B cell (primary cell): ENCODE measurements at regions not wholly inside any gene's neighbourhood (a gene's known extent, or its start where the extent isn't known, plus 50 kb on each side); places are given as distances from the start of the nearest gene placed in this dataset.

Experiments used
- EZH2 ChIP-seq: IDR thresholded peaks from 2 replicates; pipeline ENCODE4 v1.6.1; 2012; ENCODE audit warnings: borderline replicate concordance, low read depth, mild to moderate bottlenecking, moderate library complexity, low read length; ENCODE audit not compliant: insufficient read depth, poor library complexity, severe bottlenecking
- TF ChIP-seq, protein P1 (sequence below): fragments of 200-600 bp; IDR thresholded peaks from one replicate; pipeline ENCODE4 v1.8.0; 2022; ENCODE audit warnings: antibody characterized with exemption, mild to moderate bottlenecking

DNA sequence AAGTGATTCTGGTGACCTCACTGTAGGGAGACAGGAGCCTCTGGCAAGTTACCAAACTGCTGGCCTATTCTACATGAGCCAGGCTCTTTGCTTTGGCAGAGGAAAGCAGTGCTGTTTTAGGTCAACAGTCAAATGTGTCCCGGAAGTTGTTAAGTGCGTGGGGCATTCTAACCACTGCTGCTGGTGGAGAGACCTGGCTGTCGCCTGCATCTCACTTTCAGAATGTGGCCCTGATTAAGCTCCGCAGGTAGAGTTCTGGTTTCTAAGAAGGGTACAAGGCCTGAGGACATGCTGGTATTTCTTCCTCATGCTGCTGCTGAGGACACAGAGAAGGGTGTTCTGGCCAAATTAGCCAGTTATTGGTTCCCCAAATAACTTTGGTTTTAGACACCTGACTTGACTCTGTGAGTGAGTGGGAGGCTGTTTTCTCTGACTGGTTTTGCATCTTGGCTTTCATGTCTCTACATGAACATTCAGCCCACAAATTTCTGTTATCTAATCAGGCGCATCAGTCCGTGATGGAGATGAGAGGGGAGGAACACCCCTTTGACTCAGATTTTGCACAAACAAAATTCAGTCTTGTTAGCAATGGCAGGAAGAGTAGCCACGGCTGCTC lies 120.8 kb downstream of the LMO4 start:
- no peak for TF ChIP-seq EZH2
- TF ChIP-seq, protein P1, sequence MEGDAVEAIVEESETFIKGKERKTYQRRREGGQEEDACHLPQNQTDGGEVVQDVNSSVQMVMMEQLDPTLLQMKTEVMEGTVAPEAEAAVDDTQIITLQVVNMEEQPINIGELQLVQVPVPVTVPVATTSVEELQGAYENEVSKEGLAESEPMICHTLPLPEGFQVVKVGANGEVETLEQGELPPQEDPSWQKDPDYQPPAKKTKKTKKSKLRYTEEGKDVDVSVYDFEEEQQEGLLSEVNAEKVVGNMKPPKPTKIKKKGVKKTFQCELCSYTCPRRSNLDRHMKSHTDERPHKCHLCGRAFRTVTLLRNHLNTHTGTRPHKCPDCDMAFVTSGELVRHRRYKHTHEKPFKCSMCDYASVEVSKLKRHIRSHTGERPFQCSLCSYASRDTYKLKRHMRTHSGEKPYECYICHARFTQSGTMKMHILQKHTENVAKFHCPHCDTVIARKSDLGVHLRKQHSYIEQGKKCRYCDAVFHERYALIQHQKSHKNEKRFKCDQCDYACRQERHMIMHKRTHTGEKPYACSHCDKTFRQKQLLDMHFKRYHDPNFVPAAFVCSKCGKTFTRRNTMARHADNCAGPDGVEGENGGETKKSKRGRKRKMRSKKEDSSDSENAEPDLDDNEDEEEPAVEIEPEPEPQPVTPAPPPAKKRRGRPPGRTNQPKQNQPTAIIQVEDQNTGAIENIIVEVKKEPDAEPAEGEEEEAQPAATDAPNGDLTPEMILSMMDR: no peak
